Progenitor cell of endocrine pancreas (in vitro differentiated cells): ENCODE measurements at regions not wholly inside any gene's neighbourhood (a gene's known extent, or its start where the extent isn't known, plus 50 kb on each side); places are given as distances from the start of the nearest gene placed in this dataset.

Source experiments
- DNase-seq: peaks from one replicate; pipeline ENCODE4 v3.0.0; 2021; ENCODE audit warnings: low spot score; ENCODE audit not compliant: unreplicated experiment
- H3K27ac Mint-ChIP-seq: 2 replicates; pipeline ENCODE4 v1.8.0; 2021; ENCODE audit warnings: mild to moderate bottlenecking, moderate library complexity, mixed read lengths
- H3K27me3 Mint-ChIP-seq: 2 replicates; pipeline ENCODE4 v1.8.0; 2021; ENCODE audit warnings: mixed read lengths
- H3K36me3 Mint-ChIP-seq: 2 replicates; pipeline ENCODE4 v1.8.0; 2022; ENCODE audit warnings: mixed read lengths; ENCODE audit not compliant: insufficient read depth
- H3K4me1 Mint-ChIP-seq: 2 replicates; pipeline ENCODE4 v1.8.0; 2021; ENCODE audit warnings: low read depth, mixed read lengths
- H3K4me3 Mint-ChIP-seq: 2 replicates; pipeline ENCODE4 v1.8.0; 2021; ENCODE audit warnings: low read depth, mild to moderate bottlenecking, moderate library complexity, mixed read lengths
- H3K9me3 Mint-ChIP-seq: 2 replicates; pipeline ENCODE4 v1.8.0; 2021; ENCODE audit warnings: low read depth, mixed read lengths
- TF ChIP-seq, protein P1 (sequence below): fragments of 200-600 bp; sonication (generic); IDR thresholded peaks from one replicate; pipeline ENCODE4 v1.5.0; 2021; ENCODE audit warnings: antibody characterized with exemption, mild to moderate bottlenecking; ENCODE audit not compliant: unreplicated experiment

DNA sequence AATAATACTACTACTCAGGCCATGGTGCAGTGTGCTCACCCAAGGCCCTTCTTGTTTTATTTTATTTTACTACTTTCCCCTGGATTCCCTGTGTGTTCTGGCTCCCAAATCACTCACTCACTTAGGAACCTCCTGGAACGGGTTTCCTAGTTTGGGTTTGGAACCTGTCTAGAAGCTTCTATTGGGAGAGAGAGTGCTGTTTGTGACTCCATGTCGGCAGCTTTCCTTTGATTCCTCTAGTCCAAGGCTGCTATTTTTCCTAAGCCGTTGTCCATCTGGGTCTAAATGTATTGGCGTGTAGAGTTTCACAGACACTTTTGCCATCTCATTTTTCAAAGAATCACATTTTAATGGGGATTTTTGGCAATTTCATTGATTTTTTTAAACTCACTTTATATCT is 70.8 kb downstream of the FOXA2 start:
- DNase-seq = no peak
- H3K4me3 Mint-ChIP-seq = peak overlapping the region; percentile 51
- no peaks in the 10 kb centered on the region for H3K27me3 Mint-ChIP-seq
- TF ChIP-seq, protein P1, sequence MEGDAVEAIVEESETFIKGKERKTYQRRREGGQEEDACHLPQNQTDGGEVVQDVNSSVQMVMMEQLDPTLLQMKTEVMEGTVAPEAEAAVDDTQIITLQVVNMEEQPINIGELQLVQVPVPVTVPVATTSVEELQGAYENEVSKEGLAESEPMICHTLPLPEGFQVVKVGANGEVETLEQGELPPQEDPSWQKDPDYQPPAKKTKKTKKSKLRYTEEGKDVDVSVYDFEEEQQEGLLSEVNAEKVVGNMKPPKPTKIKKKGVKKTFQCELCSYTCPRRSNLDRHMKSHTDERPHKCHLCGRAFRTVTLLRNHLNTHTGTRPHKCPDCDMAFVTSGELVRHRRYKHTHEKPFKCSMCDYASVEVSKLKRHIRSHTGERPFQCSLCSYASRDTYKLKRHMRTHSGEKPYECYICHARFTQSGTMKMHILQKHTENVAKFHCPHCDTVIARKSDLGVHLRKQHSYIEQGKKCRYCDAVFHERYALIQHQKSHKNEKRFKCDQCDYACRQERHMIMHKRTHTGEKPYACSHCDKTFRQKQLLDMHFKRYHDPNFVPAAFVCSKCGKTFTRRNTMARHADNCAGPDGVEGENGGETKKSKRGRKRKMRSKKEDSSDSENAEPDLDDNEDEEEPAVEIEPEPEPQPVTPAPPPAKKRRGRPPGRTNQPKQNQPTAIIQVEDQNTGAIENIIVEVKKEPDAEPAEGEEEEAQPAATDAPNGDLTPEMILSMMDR = no peak
- no peaks in the 10 kb centered on the region for H3K36me3 Mint-ChIP-seq
- peak overlapping the region; percentile 96 for H3K27ac Mint-ChIP-seq
- no peaks in the 10 kb centered on the region for H3K9me3 Mint-ChIP-seq
- peaks cover 69% of the 10 kb centered on the region for H3K4me1 Mint-ChIP-seq

DNA sequence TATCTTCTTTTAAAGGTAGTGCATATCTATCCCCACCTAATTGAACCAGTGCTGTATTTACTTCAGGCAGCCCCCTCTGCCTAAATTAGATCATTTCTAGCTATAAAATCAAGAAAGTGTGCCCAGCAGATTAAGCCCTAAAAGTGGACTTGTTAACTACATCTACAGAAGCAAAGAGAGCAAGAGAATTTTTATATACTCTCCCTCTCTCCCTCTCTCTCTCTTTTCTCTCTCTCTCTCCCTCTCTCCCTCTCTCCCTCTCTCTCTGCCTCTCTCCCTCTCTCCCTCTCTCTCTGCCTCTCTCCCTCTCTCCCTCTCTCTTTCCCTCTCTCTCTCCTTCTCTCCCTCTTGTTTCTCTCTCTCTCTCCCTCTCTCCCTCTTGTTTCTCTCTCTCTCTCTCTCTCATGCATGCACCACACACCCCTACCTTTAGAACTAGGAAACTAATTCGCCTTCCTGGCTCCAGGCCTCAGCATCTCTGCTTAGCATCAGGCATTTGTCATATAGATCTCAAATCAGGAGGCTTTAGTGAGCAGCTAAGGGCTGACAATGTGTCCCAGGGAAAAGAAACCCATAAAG is 71.4 kb downstream of the FOXA2 start:
- Mint-ChIP-seq H3K27ac (peak overlapping the region; percentile 96), H3K9me3 (no peaks in the 10 kb centered on the region), H3K36me3 (no peaks in the 10 kb centered on the region), H3K27me3 (no peaks in the 10 kb centered on the region), H3K4me3 (peak overlapping the region; percentile 48), H3K4me1 (peaks cover 73% of the 10 kb centered on the region)
- TF ChIP-seq, protein P1 = no peak
- no peak for DNase-seq

DNA sequence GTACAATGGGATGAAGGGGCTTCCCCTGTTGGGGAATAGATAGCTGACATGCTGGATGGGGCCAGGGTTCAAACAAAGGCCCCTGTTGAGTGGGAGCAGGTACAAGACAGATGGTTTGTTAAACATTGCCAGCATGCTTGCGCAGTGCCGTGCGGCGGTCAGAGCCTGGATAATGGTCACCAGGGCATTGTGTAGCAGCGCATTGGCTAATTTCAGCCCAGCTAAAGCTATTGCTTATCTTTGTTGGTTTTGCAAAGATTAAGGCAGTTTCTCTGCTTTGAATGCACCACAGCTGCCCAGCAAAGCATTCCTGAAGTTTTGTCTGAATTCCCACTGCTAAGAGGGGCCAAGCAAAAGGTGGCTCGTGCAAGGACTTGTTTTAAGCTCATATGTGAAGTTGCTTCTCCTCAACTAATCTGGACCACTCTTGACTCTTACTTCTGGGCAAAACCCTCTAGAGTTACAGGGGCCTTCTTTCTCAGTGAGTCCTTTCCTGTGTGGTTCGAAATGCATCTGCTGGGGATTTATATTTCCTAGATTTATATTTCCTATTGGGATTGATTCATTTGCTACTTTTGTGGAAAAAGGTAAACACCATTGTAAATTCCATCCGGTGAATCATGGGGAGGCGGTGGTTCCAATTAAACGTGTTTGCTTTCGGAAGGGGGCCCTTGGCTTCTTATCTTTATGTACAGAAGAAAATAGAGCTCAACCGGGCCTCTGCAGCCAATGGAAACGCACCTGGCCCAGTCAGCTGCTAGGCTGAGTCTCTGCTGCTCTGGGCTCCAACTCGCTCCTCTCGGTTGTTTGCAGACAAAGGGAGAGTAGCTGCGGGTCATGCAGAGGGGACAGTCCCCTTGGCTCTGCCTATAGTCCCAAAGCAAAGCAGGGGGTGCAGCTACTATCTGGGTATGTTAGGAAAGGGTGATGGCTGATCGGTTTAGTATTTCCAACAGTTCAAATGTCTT is 72.1 kb downstream of the FOXA2 start:
- H3K36me3 Mint-ChIP-seq = no peaks in the 10 kb centered on the region
- peak overlapping the region; percentile 48 for H3K4me3 Mint-ChIP-seq

DNA sequence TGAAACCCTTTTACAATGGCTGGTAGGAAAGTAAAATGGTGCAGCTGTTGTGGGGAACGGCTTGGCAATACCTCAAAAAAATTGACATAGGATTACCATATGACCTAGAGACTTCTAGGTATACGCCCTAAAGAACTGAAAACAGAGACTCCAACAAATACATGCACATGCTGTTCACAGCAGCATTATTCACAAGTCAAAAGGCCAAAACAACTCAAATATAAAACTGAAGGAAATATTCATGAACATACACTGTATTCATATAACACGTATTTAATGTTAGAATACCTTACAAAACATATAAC is 74.6 kb downstream of the FOXA2 start:
- H3K9me3 Mint-ChIP-seq = no peaks in the 10 kb centered on the region
- TF ChIP-seq, protein P1 = no peak
- H3K27ac Mint-ChIP-seq = peak overlapping the region; percentile 63
- H3K36me3 Mint-ChIP-seq = no peaks in the 10 kb centered on the region
- peaks cover 63% of the 10 kb centered on the region for H3K4me1 Mint-ChIP-seq
- no peak for DNase-seq
- no peaks in the 10 kb centered on the region for H3K27me3 Mint-ChIP-seq
- H3K4me3 Mint-ChIP-seq = no peak overlapping the region

More for the DNA sequence above, 72.1 kb downstream of the FOXA2 start:
- Mint-ChIP-seq H3K9me3 (no peaks in the 10 kb centered on the region), H3K27me3 (no peaks in the 10 kb centered on the region), H3K4me1 (peaks cover 79% of the 10 kb centered on the region), H3K27ac (peak overlapping the region; percentile 96)
- TF ChIP-seq, protein P1 = no peak
- DNase-seq = peak; percentile 58

DNA sequence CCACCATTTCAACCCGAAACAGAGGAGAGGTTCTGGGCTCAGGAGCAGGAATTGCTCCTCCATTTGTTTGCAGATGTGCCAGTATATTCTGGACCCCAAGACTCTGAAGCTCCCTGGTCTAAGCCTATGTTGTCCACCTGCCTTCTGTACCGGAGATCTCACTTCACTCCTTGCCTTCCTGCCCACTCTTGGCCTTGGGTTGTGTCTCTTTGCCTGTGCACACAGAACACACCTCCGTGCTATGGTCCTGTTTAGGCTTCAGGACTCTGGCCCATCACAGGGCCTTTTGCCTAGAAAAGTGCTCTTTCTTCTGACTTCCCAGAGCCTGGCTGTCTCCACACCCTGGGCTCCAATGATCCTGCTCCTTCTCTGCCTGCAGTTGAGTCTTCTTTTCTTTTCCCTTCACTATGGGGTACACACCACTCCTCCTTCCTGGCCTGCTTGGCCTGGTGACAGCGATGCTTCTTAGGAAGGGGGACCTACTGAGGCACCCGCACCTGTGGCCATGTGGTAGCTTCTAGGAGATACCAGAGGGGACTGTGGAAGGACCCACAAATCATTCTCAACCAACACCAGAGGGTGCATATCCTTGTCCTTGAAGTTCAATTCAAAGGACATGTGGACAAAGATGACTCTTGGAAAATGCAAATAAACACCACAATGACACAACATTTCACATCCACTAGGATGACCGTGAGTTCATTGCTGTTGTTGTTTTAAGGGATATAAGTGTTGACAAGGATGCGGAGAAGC is 75.1 kb downstream of the FOXA2 start:
- no peak for DNase-seq
- Mint-ChIP-seq H3K9me3 (no peaks in the 10 kb centered on the region), H3K36me3 (no peaks in the 10 kb centered on the region), H3K27me3 (no peaks in the 10 kb centered on the region), H3K4me1 (peaks cover 64% of the 10 kb centered on the region), H3K4me3 (no peak overlapping the region), H3K27ac (peak overlapping the region; percentile 43)
- TF ChIP-seq, protein P1 = no peak
